WTC11 (cell line): ENCODE measurements at regions not wholly inside any gene's neighbourhood (a gene's known extent, or its start where the extent isn't known, plus 50 kb on each side); places are given as distances from the start of the nearest gene placed in this dataset.

Experiments
- ATAC-seq: fragments of 200-7000 bp; cut with Tn5 transposase; 2 replicates; pipeline ENCODE4 v1.10.0; 2021; ENCODE audit warnings: mild to moderate bottlenecking, moderate library complexity
- CTCF ChIA-PET: fragments of 300-600 bp; sonication (Branson Sonifier 250); formaldehyde crosslinking; loops from one replicate; lab custom pipeline; 2021; ENCODE audit warnings: antibody characterized with exemption; lab: Charles Lee
- POLR2A ChIA-PET: fragments of 350-600 bp; sonication (Branson Sonifier 250); formaldehyde crosslinking; loops from one replicate; lab custom pipeline; 2021; ENCODE audit warnings: antibody characterized with exemption; lab: Charles Lee
- DNase-seq: peaks from one replicate; pipeline ENCODE4 v3.0.0; 2021; ENCODE audit warnings: low spot score
- H3K27ac Mint-ChIP-seq: 2 replicates; pipeline ENCODE4 v1.8.0; 2021; ENCODE audit warnings: mixed read lengths
- H3K27me3 Mint-ChIP-seq: 2 replicates; pipeline ENCODE4 v1.8.0; 2021; ENCODE audit warnings: low read depth, mild to moderate bottlenecking, moderate library complexity, mixed read lengths
- H3K36me3 Mint-ChIP-seq: 2 replicates; pipeline ENCODE4 v1.8.0; 2021; ENCODE audit warnings: mixed read lengths
- H3K4me1 Mint-ChIP-seq: 2 replicates; pipeline ENCODE4 v1.8.0; 2022; ENCODE audit warnings: mixed read lengths
- H3K4me3 Mint-ChIP-seq: 2 replicates; pipeline ENCODE4 v1.8.0; 2021; ENCODE audit warnings: mild to moderate bottlenecking, moderate library complexity, mixed read lengths
- H3K9me3 Mint-ChIP-seq: 2 replicates; pipeline ENCODE4 v1.8.0; 2021; ENCODE audit warnings: mixed read lengths
- ATF6 ChIP-seq: sonication (generic); formaldehyde crosslinking; IDR thresholded peaks from 2 replicates; pipeline ENCODE4 v1.8.1; 2023; ENCODE audit warnings: mild to moderate bottlenecking, missing genetic modification reagents
- CTCF ChIP-seq: fragments of 200-600 bp; IDR thresholded peaks from 2 replicates; pipeline ENCODE4 v1.8.0; 2022; ENCODE audit warnings: antibody characterized with exemption
- EMX1 ChIP-seq: fragments of 250-450 bp; sonication (Bioruptor Pico); IDR thresholded peaks from 2 replicates; pipeline ENCODE4 v1.8.0; 2021; ENCODE audit warnings: mild to moderate bottlenecking
- ESRRA ChIP-seq: sonication (generic); formaldehyde crosslinking; IDR thresholded peaks from 2 replicates; pipeline ENCODE4 v1.8.1; 2022; ENCODE audit warnings: mild to moderate bottlenecking, missing genetic modification reagents, borderline replicate concordance
- FOXJ3 ChIP-seq: sonication (generic); formaldehyde crosslinking; IDR thresholded peaks from 2 replicates; pipeline ENCODE4 v1.9.0; 2021; ENCODE audit warnings: missing genetic modification reagents, mild to moderate bottlenecking, borderline replicate concordance
- GABPB1 ChIP-seq: sonication (generic); formaldehyde crosslinking; IDR thresholded peaks from 2 replicates; pipeline ENCODE4 v1.8.1; 2023; ENCODE audit warnings: mild to moderate bottlenecking, missing genetic modification reagents
- JAZF1 ChIP-seq: fragments of 250-450 bp; sonication (Bioruptor Pico); IDR thresholded peaks from 2 replicates; pipeline ENCODE4 v1.9.0; 2021; ENCODE audit warnings: moderate library complexity, mild to moderate bottlenecking, inconsistent platforms
- JUN ChIP-seq: sonication (generic); formaldehyde crosslinking; IDR thresholded peaks from 2 replicates; pipeline ENCODE4 v1.8.0; 2023; ENCODE audit warnings: mild to moderate bottlenecking, missing genetic modification reagents
- MLX ChIP-seq: sonication (generic); formaldehyde crosslinking; IDR thresholded peaks from 2 replicates; pipeline ENCODE4 v1.8.1; 2023; ENCODE audit warnings: mild to moderate bottlenecking, missing genetic modification reagents, moderate library complexity
- MYBL2 ChIP-seq: sonication (generic); formaldehyde crosslinking; IDR thresholded peaks from 2 replicates; pipeline ENCODE4 v1.8.1; 2023; ENCODE audit warnings: mild to moderate bottlenecking, moderate library complexity, missing genetic modification reagents
- NR1H2 ChIP-seq: sonication (generic); formaldehyde crosslinking; IDR thresholded peaks from 2 replicates; pipeline ENCODE4 v1.9.0; 2021; ENCODE audit warnings: mild to moderate bottlenecking, moderate library complexity, missing genetic modification reagents
- NR2C2 ChIP-seq: sonication (generic); formaldehyde crosslinking; IDR thresholded peaks from 2 replicates; pipeline ENCODE4 v1.8.0; 2022; ENCODE audit warnings: mild to moderate bottlenecking, missing genetic modification reagents
- PRRX2 ChIP-seq: fragments of 250-450 bp; sonication (Bioruptor Pico); IDR thresholded peaks from 2 replicates; pipeline ENCODE4 v1.8.0; 2021; ENCODE audit warnings: mild to moderate bottlenecking
- RORB ChIP-seq: fragments of 250-450 bp; sonication (Bioruptor Pico); IDR thresholded peaks from 2 replicates; pipeline ENCODE4 v1.9.0; 2021; ENCODE audit warnings: mild to moderate bottlenecking
- USF2 ChIP-seq: sonication (generic); formaldehyde crosslinking; IDR thresholded peaks from 2 replicates; pipeline ENCODE4 v1.8.1; 2023; ENCODE audit warnings: mild to moderate bottlenecking, missing genetic modification reagents, moderate library complexity
- ZBTB21 ChIP-seq: sonication (generic); formaldehyde crosslinking; IDR thresholded peaks from 2 replicates; pipeline ENCODE4 v1.8.1; 2023; ENCODE audit warnings: mild to moderate bottlenecking, missing genetic modification reagents, borderline replicate concordance
- ZNF219 ChIP-seq: sonication (generic); formaldehyde crosslinking; IDR thresholded peaks from 2 replicates; pipeline ENCODE4 v1.8.0; 2023; ENCODE audit warnings: missing genetic modification reagents, mild to moderate bottlenecking, borderline replicate concordance
- ZNF423 ChIP-seq: fragments of 250-450 bp; sonication (Bioruptor Pico); IDR thresholded peaks from 2 replicates; pipeline ENCODE4 v2.1.2; 2022; ENCODE audit warnings: mild to moderate bottlenecking, moderate library complexity
- ZNF512 ChIP-seq: sonication (generic); formaldehyde crosslinking; IDR thresholded peaks from 2 replicates; pipeline ENCODE4 v1.8.1; 2022; ENCODE audit warnings: missing genetic modification reagents, borderline replicate concordance
- ZNF532 ChIP-seq: fragments of 250-450 bp; sonication (Bioruptor Pico); IDR thresholded peaks from 2 replicates; pipeline ENCODE4 v1.9.0; 2021; ENCODE audit warnings: mild to moderate bottlenecking, borderline replicate concordance

- Mint-ChIP-seq H3K36me3 (no peaks in the 10 kb centered on the region), H3K9me3 (peaks cover 25% of the 10 kb centered on the region), H3K27me3 (peaks cover 4% of the 10 kb centered on the region; the same call in 1 of the 2 replicates), H3K4me1 (no peaks in the 10 kb centered on the region), H3K4me3 (no peak overlapping the region), H3K27ac (no peak overlapping the region)
- DNase-seq: no peak
- TF ChIP-seq RORB (CRISPR knock-in tag) (no peak), ATF6 (no peak), NR2C2 (CRISPR knock-in tag) (no peak), USF2 (CRISPR knock-in tag) (no peak), JAZF1 (CRISPR knock-in tag) (no peak), MYBL2 (CRISPR knock-in tag) (no peak), MLX (no peak), ZNF512 (CRISPR knock-in tag) (no peak), ZBTB21 (CRISPR knock-in tag) (no peak), CTCF (no peak), ZNF219 (CRISPR knock-in tag) (no peak), FOXJ3 (CRISPR knock-in tag) (no peak), ESRRA (CRISPR knock-in tag) (no peak), PRRX2 (no peak), NR1H2 (no peak), EMX1 (no peak), GABPB1 (CRISPR knock-in tag) (no peak), ZNF532 (no peak), JUN (CRISPR knock-in tag) (no peak), ZNF423 (no peak)
- POLR2A ChIA-PET: no interaction called here
- CTCF ChIA-PET: no interaction called here
- ATAC-seq: no peak
Measured at GRCh38 chr7:115249080-115249479, 327.2 kb downstream of the MDFIC start.
